Loucy (cell line): ENCODE measurements at regions not wholly inside any gene's neighbourhood (a gene's known extent, or its start where the extent isn't known, plus 50 kb on each side); places are given as distances from the start of the nearest gene placed in this dataset.
A peak's percentile ranks its signal among the peaks of the same experiment; 100 is the strongest.

Experiments
- H2AFZ ChIP-seq: fragments of 200-600 bp; sonication (generic); 2 replicates; pipeline ENCODE4 v1.6.0; 2016; ENCODE audit warnings: antibody characterized with exemption, mild to moderate bottlenecking, low read length, moderate library complexity
- H3F3A ChIP-seq: fragments of 200-600 bp; 2 replicates; pipeline ENCODE4 v1.6.0; 2016; ENCODE audit warnings: antibody characterized with exemption, low read depth, mild to moderate bottlenecking
- H3K27me3 ChIP-seq: fragments of 200-600 bp; sonication (generic); 2 replicates; pipeline ENCODE4 v1.6.1; 2014; ENCODE audit warnings: low read length, mild to moderate bottlenecking; ENCODE audit not compliant: insufficient read depth, poor library complexity, severe bottlenecking
- H3K36me3 ChIP-seq: fragments of 200-600 bp; sonication (generic); 2 replicates; pipeline ENCODE4 v1.6.1; 2016; ENCODE audit warnings: low read length; ENCODE audit not compliant: insufficient read depth
- H3K4me1 ChIP-seq: fragments of 200-600 bp; sonication (generic); 2 replicates; pipeline ENCODE4 v1.5.1; 2014; ENCODE audit warnings: low read length, mild to moderate bottlenecking; ENCODE audit not compliant: insufficient read depth, poor library complexity, severe bottlenecking
- H3K4me2 ChIP-seq: fragments of 200-600 bp; sonication (generic); 2 replicates; pipeline ENCODE4 v1.6.0; 2014; ENCODE audit warnings: antibody characterized with exemption, low read length, low read depth, mild to moderate bottlenecking; ENCODE audit not compliant: poor library complexity, severe bottlenecking
- H3K4me3 ChIP-seq: fragments of 200-600 bp; sonication (generic); 2 replicates; pipeline ENCODE4 v1.5.1; 2014; ENCODE audit warnings: low read length, mild to moderate bottlenecking, mixed read lengths; ENCODE audit not compliant: poor library complexity, severe bottlenecking
- H3K79me2 ChIP-seq: fragments of 200-600 bp; sonication (generic); 2 replicates; pipeline ENCODE4 v1.6.1; 2014; ENCODE audit warnings: low read length; ENCODE audit not compliant: insufficient read depth
- H3K9ac ChIP-seq: fragments of 200-600 bp; sonication (generic); 2 replicates; pipeline ENCODE4 v1.6.0; 2014; ENCODE audit warnings: mild to moderate bottlenecking, low read depth, low read length, moderate library complexity; ENCODE audit not compliant: poor library complexity, severe bottlenecking
- H3K9me2 ChIP-seq: fragments of 200-600 bp; sonication (generic); replicated peaks from 2 replicates; pipeline ENCODE4 v1.6.1; 2016; ENCODE audit warnings: low read depth, low read length, mixed read lengths
- H3K9me3 ChIP-seq: fragments of 200-600 bp; sonication (generic); 2 replicates; pipeline ENCODE4 v1.6.1; 2014; ENCODE audit warnings: mild to moderate bottlenecking, antibody characterized with exemption, low read length, low read depth; ENCODE audit not compliant: insufficient read depth
- H4K20me1 ChIP-seq: fragments of 200-600 bp; sonication (generic); 2 replicates; pipeline ENCODE4 v1.6.0; 2014; ENCODE audit warnings: antibody characterized with exemption, low read length, mild to moderate bottlenecking; ENCODE audit not compliant: insufficient read depth, poor library complexity, severe bottlenecking
- EZH2phosphoT487 ChIP-seq: fragments of 200-600 bp; IDR thresholded peaks from 2 replicates; pipeline ENCODE4 v1.6.1; 2018; ENCODE audit warnings: antibody characterized with exemption, mild to moderate bottlenecking, moderate library complexity, borderline replicate concordance
- TF ChIP-seq, protein P1 (sequence below): fragments of 200-600 bp; sonication (generic); conservative IDR thresholded peaks from 2 replicates; pipeline ENCODE4 v1.5.1; 2014; ENCODE audit warnings: mild to moderate bottlenecking, antibody characterized with exemption, low read length

DNA sequence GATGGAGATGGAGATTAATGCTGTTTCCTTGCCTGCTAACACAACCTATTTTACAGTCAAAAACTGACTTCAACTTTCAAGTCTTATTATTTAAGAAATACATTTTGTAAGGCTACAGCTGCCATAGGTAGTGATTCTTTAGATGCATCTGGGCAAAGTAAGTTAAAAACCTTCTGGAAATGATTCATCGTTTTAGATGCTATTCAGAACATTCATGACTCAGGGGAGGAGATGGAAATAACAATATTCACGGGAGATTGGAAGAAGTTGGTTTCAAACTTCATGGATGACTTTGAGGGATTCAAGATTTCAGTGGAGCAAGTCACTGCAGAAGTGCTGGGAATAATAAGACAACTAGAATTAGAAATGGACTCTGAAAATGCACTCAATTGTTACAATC, 174.9 kb upstream of the GGTLC1 start:
- no peak overlapping the region for H3K4me2 ChIP-seq
- no peaks in the 10 kb centered on the region for H3K36me3 ChIP-seq
- H4K20me1 ChIP-seq, result no peaks in the 10 kb centered on the region
- no peaks in the 10 kb centered on the region for H3F3A ChIP-seq
- H3K79me2 ChIP-seq, result no peaks in the 10 kb centered on the region
- H3K4me3 ChIP-seq, result no peak overlapping the region
- H3K9ac ChIP-seq, result no peak overlapping the region
- no peaks in the 10 kb centered on the region for H3K9me3 ChIP-seq
- no peak for TF ChIP-seq EZH2phosphoT487
- TF ChIP-seq, protein P1, sequence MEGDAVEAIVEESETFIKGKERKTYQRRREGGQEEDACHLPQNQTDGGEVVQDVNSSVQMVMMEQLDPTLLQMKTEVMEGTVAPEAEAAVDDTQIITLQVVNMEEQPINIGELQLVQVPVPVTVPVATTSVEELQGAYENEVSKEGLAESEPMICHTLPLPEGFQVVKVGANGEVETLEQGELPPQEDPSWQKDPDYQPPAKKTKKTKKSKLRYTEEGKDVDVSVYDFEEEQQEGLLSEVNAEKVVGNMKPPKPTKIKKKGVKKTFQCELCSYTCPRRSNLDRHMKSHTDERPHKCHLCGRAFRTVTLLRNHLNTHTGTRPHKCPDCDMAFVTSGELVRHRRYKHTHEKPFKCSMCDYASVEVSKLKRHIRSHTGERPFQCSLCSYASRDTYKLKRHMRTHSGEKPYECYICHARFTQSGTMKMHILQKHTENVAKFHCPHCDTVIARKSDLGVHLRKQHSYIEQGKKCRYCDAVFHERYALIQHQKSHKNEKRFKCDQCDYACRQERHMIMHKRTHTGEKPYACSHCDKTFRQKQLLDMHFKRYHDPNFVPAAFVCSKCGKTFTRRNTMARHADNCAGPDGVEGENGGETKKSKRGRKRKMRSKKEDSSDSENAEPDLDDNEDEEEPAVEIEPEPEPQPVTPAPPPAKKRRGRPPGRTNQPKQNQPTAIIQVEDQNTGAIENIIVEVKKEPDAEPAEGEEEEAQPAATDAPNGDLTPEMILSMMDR, result no peak
- no peaks in the 10 kb centered on the region for H3K27me3 ChIP-seq
- H3K4me1 ChIP-seq, result no peaks in the 10 kb centered on the region
- H3K9me2 ChIP-seq, result no peaks in the 10 kb centered on the region
- H2AFZ ChIP-seq, result no peak overlapping the region

DNA sequence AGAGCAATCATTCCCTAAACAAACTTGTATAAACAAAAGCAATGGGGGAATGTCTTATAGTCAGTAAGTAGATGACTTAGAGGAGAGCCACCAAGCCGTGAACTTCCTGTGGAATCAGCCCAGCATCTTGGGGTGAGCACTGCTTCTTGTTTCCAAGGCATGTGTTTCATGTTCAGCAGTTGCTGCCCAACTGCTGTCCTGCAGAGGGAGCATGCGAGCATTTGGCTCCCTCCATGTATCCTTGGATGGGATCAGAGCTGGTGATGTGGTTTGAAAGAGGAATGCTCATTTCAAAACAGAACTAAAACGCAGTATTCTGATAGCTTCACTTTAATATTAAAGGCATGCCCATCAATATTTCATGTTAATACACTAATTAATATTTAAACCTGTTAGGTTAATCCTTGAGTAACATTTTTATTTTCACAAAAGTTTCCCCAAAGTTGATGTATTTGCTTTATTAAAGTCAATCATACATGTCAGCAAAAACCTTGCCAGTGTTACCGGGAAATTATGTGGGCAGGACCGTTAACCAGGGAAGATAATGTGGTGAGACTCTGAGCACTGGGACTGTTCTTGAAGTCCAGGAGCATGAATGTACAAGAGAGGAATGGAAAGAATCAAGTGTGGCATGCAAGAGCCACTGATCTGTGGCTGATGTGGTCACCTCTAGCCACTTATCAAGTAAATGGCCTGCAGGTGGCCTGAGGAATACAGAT, 172.1 kb upstream of the GGTLC1 start:
- H3K9me2 ChIP-seq, result no peaks in the 10 kb centered on the region
- H3K4me2 ChIP-seq, result no peak overlapping the region
- H3K36me3 ChIP-seq, result no peaks in the 10 kb centered on the region
- no peak overlapping the region for H3K9ac ChIP-seq
- TF ChIP-seq, protein P1, result peak; percentile 79
- no peak for TF ChIP-seq EZH2phosphoT487
- no peaks in the 10 kb centered on the region for H3F3A ChIP-seq
- H3K4me3 ChIP-seq, result no peak overlapping the region
- no peak overlapping the region for H2AFZ ChIP-seq
- no peaks in the 10 kb centered on the region for H3K79me2 ChIP-seq
- no peaks in the 10 kb centered on the region for H4K20me1 ChIP-seq
- H3K9me3 ChIP-seq, result no peaks in the 10 kb centered on the region
- H3K4me1 ChIP-seq, result no peaks in the 10 kb centered on the region
- no peaks in the 10 kb centered on the region for H3K27me3 ChIP-seq

DNA sequence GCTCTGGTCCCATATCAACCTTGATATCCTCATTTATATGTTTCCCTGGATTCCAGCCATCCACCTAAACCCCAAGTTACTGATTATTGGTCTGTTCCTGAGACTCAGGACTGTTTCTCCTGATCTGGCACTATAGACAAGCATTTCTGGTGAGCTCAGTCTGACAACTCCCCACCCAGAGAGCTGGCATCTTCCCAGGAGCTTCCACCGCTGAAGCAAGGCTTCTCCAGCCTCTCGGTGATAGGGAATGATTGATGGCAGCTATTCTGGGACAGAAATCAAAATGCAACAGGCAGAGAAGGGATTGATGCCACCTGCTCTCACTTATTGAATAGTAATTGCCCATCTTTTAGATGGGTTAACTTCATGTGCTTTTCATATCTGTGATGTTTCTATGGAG, 169.7 kb upstream of the GGTLC1 start:
- no peak overlapping the region for H3K4me2 ChIP-seq
- no peaks in the 10 kb centered on the region for H3K27me3 ChIP-seq
- no peaks in the 10 kb centered on the region for H3K4me1 ChIP-seq
- no peaks in the 10 kb centered on the region for H4K20me1 ChIP-seq
- no peaks in the 10 kb centered on the region for H3F3A ChIP-seq
- H3K79me2 ChIP-seq, result no peaks in the 10 kb centered on the region
- no peaks in the 10 kb centered on the region for H3K9me2 ChIP-seq
- H3K9ac ChIP-seq, result no peak overlapping the region
- no peak for TF ChIP-seq EZH2phosphoT487
- TF ChIP-seq, protein P1, result no peak
- no peak overlapping the region for H2AFZ ChIP-seq
- no peak overlapping the region for H3K4me3 ChIP-seq
- H3K9me3 ChIP-seq, result no peaks in the 10 kb centered on the region
- no peaks in the 10 kb centered on the region for H3K36me3 ChIP-seq
